CMK (cell line): ENCODE measurements at regions not wholly inside any gene's neighbourhood (a gene's known extent, or its start where the extent isn't known, plus 50 kb on each side); places are given as distances from the start of the nearest gene placed in this dataset.

Experiments used
- DNase-seq: peaks from one replicate; pipeline ENCODE4 v3.0.0-alpha.2; 2010; ENCODE audit warnings: low read depth

GRCh38 chr15:94761574-94761973 is 530.2 kb downstream of the MCTP2 start:
- DNase-seq: no peak

- DNase-seq: no peak
Observed at GRCh38 chr15:94769089-94769488, 537.7 kb downstream of the MCTP2 start.

GRCh38 chr15:94770199-94770598 is 538.8 kb downstream of the MCTP2 start:
- DNase-seq: no peak

GRCh38 chr15:94777037-94777436 is 545.7 kb downstream of the MCTP2 start:
- no peak for DNase-seq

- no peak for DNase-seq
Observed at GRCh38 chr15:94778840-94779239, 547.5 kb downstream of the MCTP2 start.

GRCh38 chr15:94780166-94780565 is 548.8 kb downstream of the MCTP2 start:
- DNase-seq: no peak

- no peak for DNase-seq
Observed at GRCh38 chr15:94785091-94785490, 553.7 kb downstream of the MCTP2 start.

GRCh38 chr15:94791008-94791407 is 559.6 kb downstream of the MCTP2 start:
- DNase-seq: no peak

GRCh38 chr15:94791510-94791909 is 560.1 kb downstream of the MCTP2 start:
- no peak for DNase-seq

GRCh38 chr15:94792196-94792595 is 560.8 kb downstream of the MCTP2 start:
- DNase-seq: no peak

GRCh38 chr15:94793207-94793606 is 561.8 kb downstream of the MCTP2 start:
- no peak for DNase-seq

GRCh38 chr15:94793641-94794040 is 562.3 kb downstream of the MCTP2 start:
- DNase-seq: no peak

- no peak for DNase-seq
Observed at GRCh38 chr15:94804613-94805012, 573.3 kb downstream of the MCTP2 start.

GRCh38 chr15:94815110-94815731 is 583.9 kb downstream of the MCTP2 start:
- DNase-seq: no peak

GRCh38 chr15:94815914-94816313 is 584.6 kb downstream of the MCTP2 start:
- DNase-seq: no peak

GRCh38 chr15:94829887-94830884 is 598.8 kb downstream of the MCTP2 start:
- no peak for DNase-seq

- DNase-seq: no peak
Observed at GRCh38 chr15:94834000-94834399, 602.6 kb downstream of the MCTP2 start.

GRCh38 chr15:94834494-94834893 is 603.1 kb downstream of the MCTP2 start:
- DNase-seq: no peak

GRCh38 chr15:94838281-94838680 is 606.9 kb downstream of the MCTP2 start:
- no peak for DNase-seq

- DNase-seq: no peak
Observed at GRCh38 chr15:94840794-94841783, 609.7 kb downstream of the MCTP2 start.

- DNase-seq: no peak
Observed at GRCh38 chr15:94843060-94843459, 611.7 kb downstream of the MCTP2 start.

- no peak for DNase-seq
Observed at GRCh38 chr15:94844198-94844537, 612.8 kb downstream of the MCTP2 start.
